HepG2 (cell line): ENCODE measurements at regions not wholly inside any gene's neighbourhood (a gene's known extent, or its start where the extent isn't known, plus 50 kb on each side); places are given as distances from the start of the nearest gene placed in this dataset.

Experiments used
- ATAC-seq: fragments of 200-7000 bp; cut with Tn5 transposase; 3 replicates; pipeline ENCODE4 v1.9.1; 2020; ENCODE audit warnings: mild to moderate bottlenecking, moderate library complexity
- BruUV-seq: library from RNA; stranded (reverse); fragments of 400-500 nt; replicated peaks from 2 replicates; lab custom pipeline; 2021; lab: Mats Ljungman, UMichigan
- CTCF ChIA-PET: fragments of 300-600 bp; formaldehyde crosslinking; extraction: SDS; loops from one replicate; lab custom pipeline; 2021; ENCODE audit warnings: low total read pairs, inconsistent platforms, low intra/inter-chr PET ratio; lab: Yijun Ruan, JAX
- POLR2A ChIA-PET: fragments of 350-600 bp; sonication (Branson Sonifier 250); formaldehyde crosslinking; loops from one replicate; lab custom pipeline; 2020; ENCODE audit warnings: antibody characterized with exemption, inconsistent platforms; lab: Yijun Ruan, JAX
- DNase-seq: peaks from one replicate; pipeline ENCODE4 v3.0.0-alpha.2; 2015; ENCODE audit warnings: low spot score
- FAIRE-seq: peaks from 3 replicates; lab custom pipeline; 2011; peaks lifted over from hg19 to GRCh38; lab: Jason Lieb, UNC
- H2AFZ ChIP-seq: one replicate; pipeline ENCODE4 v1.6.1; 2011; ENCODE audit warnings: low read length, inconsistent platforms
- H3K27ac ChIP-seq: fragments of 300-600 bp; 3 replicates; pipeline ENCODE4 v1.8.0; 2011; ENCODE audit warnings: mixed run types, mild to moderate bottlenecking, mixed read lengths, low read length, inconsistent platforms; ENCODE audit not compliant: insufficient read depth; ENCODE audit errors: extremely low read length
- H3K27me3 ChIP-seq, 2 experiments: fragments of 200-600 bp in 1 of 2; 2 replicates in 1 of 2; 3 replicates in 1 of 2; pipeline versions ENCODE4 v1.6.0 to v1.8.0; 2011; ENCODE audit warnings: low read length in 2 of 2, mild to moderate bottlenecking in 2 of 2, moderate library complexity in 2 of 2, inconsistent platforms in 1 of 2; ENCODE audit not compliant: insufficient read depth in 2 of 2, control insufficient read depth in 1 of 2
- H3K36me3 ChIP-seq, 2 experiments: fragments of 200-600 bp in 1 of 2; replicated peaks in 1 of 2; 2 replicates in 1 of 2; 3 replicates in 1 of 2; pipeline versions ENCODE4 v1.5.1 to v1.8.0; 2011; ENCODE audit warnings: low read length in 2 of 2, inconsistent platforms in 1 of 2; ENCODE audit not compliant: insufficient read depth in 2 of 2, control insufficient read depth in 1 of 2
- H3K4me1 ChIP-seq: 2 replicates; pipeline ENCODE4 v1.5.1; 2012; ENCODE audit warnings: low read length, inconsistent platforms; ENCODE audit not compliant: insufficient read depth
- H3K4me2 ChIP-seq: 2 replicates; pipeline ENCODE4 v1.6.0; 2011; ENCODE audit warnings: low read depth, low read length, inconsistent platforms
- H3K4me3 ChIP-seq, 3 experiments: fragments of 200-600 bp in 1 of 3; sonication (generic), shearing (Covaris generic) in 1 of 3; replicated peaks in 1 of 3; 2 replicates each; pipeline ENCODE4 v1.5.1; 2011 to 2016; ENCODE audit warnings: low read length in 3 of 3, inconsistent platforms in 2 of 3, low read depth in 2 of 3, mild to moderate bottlenecking in 2 of 3, control low read depth in 1 of 3, mixed read lengths in 1 of 3; ENCODE audit not compliant: insufficient read depth in 1 of 3
- H3K79me2 ChIP-seq: one replicate; pipeline ENCODE4 v1.6.1; 2011; ENCODE audit warnings: low read length, inconsistent platforms; ENCODE audit not compliant: insufficient read depth
- H3K9ac ChIP-seq: 2 replicates; pipeline ENCODE4 v1.6.0; 2011; ENCODE audit warnings: mild to moderate bottlenecking, low read depth, low read length, inconsistent platforms; ENCODE audit not compliant: insufficient read depth
- H3K9me3 ChIP-seq: 2 replicates; pipeline ENCODE4 v1.5.1; 2012; ENCODE audit warnings: mild to moderate bottlenecking, low read length
- H4K20me1 ChIP-seq: 2 replicates; pipeline ENCODE4 v1.6.0; 2011; ENCODE audit warnings: inconsistent platforms, mild to moderate bottlenecking, low read length, moderate library complexity; ENCODE audit not compliant: insufficient read depth
- PRMT3 ChIP-seq: sonication (generic); formaldehyde crosslinking; IDR thresholded peaks from 2 replicates; pipeline ENCODE4 v1.8.1; 2022; ENCODE audit warnings: low read depth, mild to moderate bottlenecking, moderate library complexity, missing genetic modification reagents, borderline replicate concordance
- RFX1 ChIP-seq: fragments of 450-650 bp; IDR thresholded peaks from 2 replicates; pipeline ENCODE4 v1.6.1; 2017
- ZNF816 ChIP-seq: sonication (generic); formaldehyde crosslinking; IDR thresholded peaks from 2 replicates; pipeline ENCODE4 v1.8.0; 2022; ENCODE audit warnings: missing genetic modification reagents, mild to moderate bottlenecking, borderline replicate concordance
- WGBS: methylation state at CpG from one replicate; pipeline ENCODE4 v1.1.6; 2017; ENCODE audit warnings: low lambda C conversion rate; 5-methylcytosine and 5-hydroxymethylcytosine counted together
- in situ Hi-C: cut with HindIII; loops from 2 replicates; pipeline ENCODE4 v1.10.0; 2017; ENCODE audit warnings: low pct_unique_long_range_greater_than_20kb; ENCODE audit not compliant: extremely low pct_ligation_motif_present
- intact Hi-C: fragments of 100-400 bp; cut with micrococcal nuclease; formaldehyde crosslinking; loops from one replicate; pipeline ENCODE4 v1.10.0; 2022; ENCODE audit not compliant: unreplicated experiment
- TF ChIP-seq, protein P1 (sequence below): IDR thresholded peaks from 2 replicates; pipeline ENCODE4 v1.6.1; 2016; ENCODE audit warnings: low read depth, missing genetic modification reagents, missing compliant biosample characterization
- TF ChIP-seq, protein P2 (sequence below): sonication (generic); formaldehyde crosslinking; IDR thresholded peaks from 2 replicates; pipeline ENCODE4 v1.4.0; 2020; ENCODE audit warnings: missing genetic modification reagents, borderline replicate concordance

GRCh38 chr20:40168981-40169620 is 519.9 kb downstream of the MAFB start:
- Histone ChIP-seq H3K4me2 (no peak overlapping the region), H4K20me1 (no peaks in the 10 kb centered on the region), H3K79me2 (no peaks in the 10 kb centered on the region), H3K27ac (no peak overlapping the region), H3K4me3 (no peak overlapping the region), H3K36me3 (no peaks in the 10 kb centered on the region), H2AFZ (no peak overlapping the region), H3K9ac (no peak overlapping the region), H3K4me1 (no peaks in the 10 kb centered on the region), H3K9me3 (peaks cover 5% of the 10 kb centered on the region; the same call in 1 of the 2 replicates), H3K27me3 (no peaks in the 10 kb centered on the region)
- ChIA-PET POLR2A (no interaction called here), CTCF (no interaction called here)
- WGBS: 4% methylated on average over 2 of the region's 2 CpGs
- FAIRE-seq (no peak), DNase-seq (no peak), ATAC-seq (no peak)
- intact Hi-C loops (no loop called here), in situ Hi-C loops (no loop called here)
- TF ChIP-seq RFX1: no peak
- no peak for TF ChIP-seq PRMT3 (CRISPR knock-in tag)
- TF ChIP-seq, protein P1, sequence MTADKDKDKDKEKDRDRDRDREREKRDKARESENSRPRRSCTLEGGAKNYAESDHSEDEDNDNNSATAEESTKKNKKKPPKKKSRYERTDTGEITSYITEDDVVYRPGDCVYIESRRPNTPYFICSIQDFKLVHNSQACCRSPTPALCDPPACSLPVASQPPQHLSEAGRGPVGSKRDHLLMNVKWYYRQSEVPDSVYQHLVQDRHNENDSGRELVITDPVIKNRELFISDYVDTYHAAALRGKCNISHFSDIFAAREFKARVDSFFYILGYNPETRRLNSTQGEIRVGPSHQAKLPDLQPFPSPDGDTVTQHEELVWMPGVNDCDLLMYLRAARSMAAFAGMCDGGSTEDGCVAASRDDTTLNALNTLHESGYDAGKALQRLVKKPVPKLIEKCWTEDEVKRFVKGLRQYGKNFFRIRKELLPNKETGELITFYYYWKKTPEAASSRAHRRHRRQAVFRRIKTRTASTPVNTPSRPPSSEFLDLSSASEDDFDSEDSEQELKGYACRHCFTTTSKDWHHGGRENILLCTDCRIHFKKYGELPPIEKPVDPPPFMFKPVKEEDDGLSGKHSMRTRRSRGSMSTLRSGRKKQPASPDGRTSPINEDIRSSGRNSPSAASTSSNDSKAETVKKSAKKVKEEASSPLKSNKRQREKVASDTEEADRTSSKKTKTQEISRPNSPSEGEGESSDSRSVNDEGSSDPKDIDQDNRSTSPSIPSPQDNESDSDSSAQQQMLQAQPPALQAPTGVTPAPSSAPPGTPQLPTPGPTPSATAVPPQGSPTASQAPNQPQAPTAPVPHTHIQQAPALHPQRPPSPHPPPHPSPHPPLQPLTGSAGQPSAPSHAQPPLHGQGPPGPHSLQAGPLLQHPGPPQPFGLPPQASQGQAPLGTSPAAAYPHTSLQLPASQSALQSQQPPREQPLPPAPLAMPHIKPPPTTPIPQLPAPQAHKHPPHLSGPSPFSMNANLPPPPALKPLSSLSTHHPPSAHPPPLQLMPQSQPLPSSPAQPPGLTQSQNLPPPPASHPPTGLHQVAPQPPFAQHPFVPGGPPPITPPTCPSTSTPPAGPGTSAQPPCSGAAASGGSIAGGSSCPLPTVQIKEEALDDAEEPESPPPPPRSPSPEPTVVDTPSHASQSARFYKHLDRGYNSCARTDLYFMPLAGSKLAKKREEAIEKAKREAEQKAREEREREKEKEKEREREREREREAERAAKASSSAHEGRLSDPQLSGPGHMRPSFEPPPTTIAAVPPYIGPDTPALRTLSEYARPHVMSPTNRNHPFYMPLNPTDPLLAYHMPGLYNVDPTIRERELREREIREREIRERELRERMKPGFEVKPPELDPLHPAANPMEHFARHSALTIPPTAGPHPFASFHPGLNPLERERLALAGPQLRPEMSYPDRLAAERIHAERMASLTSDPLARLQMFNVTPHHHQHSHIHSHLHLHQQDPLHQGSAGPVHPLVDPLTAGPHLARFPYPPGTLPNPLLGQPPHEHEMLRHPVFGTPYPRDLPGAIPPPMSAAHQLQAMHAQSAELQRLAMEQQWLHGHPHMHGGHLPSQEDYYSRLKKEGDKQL (CRISPR knock-in tag): no peak
- TF ChIP-seq ZNF816 (CRISPR knock-in tag): no peak
- TF ChIP-seq, protein P2, sequence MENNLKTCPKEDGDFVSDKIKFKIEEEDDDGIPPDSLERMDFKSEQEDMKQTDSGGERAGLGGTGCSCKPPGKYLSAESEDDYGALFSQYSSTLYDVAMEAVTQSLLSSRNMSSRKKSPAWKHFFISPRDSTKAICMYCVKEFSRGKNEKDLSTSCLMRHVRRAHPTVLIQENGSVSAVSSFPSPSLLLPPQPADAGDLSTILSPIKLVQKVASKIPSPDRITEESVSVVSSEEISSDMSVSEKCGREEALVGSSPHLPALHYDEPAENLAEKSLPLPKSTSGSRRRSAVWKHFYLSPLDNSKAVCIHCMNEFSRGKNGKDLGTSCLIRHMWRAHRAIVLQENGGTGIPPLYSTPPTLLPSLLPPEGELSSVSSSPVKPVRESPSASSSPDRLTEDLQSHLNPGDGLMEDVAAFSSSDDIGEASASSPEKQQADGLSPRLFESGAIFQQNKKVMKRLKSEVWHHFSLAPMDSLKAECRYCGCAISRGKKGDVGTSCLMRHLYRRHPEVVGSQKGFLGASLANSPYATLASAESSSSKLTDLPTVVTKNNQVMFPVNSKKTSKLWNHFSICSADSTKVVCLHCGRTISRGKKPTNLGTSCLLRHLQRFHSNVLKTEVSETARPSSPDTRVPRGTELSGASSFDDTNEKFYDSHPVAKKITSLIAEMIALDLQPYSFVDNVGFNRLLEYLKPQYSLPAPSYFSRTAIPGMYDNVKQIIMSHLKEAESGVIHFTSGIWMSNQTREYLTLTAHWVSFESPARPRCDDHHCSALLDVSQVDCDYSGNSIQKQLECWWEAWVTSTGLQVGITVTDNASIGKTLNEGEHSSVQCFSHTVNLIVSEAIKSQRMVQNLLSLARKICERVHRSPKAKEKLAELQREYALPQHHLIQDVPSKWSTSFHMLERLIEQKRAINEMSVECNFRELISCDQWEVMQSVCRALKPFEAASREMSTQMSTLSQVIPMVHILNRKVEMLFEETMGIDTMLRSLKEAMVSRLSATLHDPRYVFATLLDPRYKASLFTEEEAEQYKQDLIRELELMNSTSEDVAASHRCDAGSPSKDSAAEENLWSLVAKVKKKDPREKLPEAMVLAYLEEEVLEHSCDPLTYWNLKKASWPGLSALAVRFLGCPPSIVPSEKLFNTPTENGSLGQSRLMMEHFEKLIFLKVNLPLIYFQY (CRISPR knock-in tag): no peak
- no TSS peak for BruUV-seq
